ENCODE measurements at regions not wholly inside any gene's neighbourhood (a gene's known extent, or its start where the extent isn't known, plus 50 kb on each side); places are given as distances from the start of the nearest gene placed in this dataset.
"Not testable (repeated sequence)": the region's sequence is repeated elsewhere in the genome, so short reads cannot be mapped to it uniquely, and the experiment has no call there.

- not testable (repeated sequence) for H3K36me3 ChIP-seq (ENCODE audit: control insufficient read depth, low read depth, low read length); H3K4me1 ChIP-seq (ENCODE audit: control insufficient read depth, low read depth, low read length); H3K9me3 ChIP-seq (ENCODE audit: control insufficient read depth, low read depth, low read length); H3K27ac ChIP-seq (ENCODE audit: low read length); H3K9ac ChIP-seq (ENCODE audit: low read length); H3K4me3 ChIP-seq (ENCODE audit: low read length)
- H3K27me3 ChIP-seq (ENCODE audit: control insufficient read depth, insufficient read depth, low read length): peaks cover 23% of the 10 kb centered on the region
These were observed 955.5 kb downstream of the SPATA31A6 start for GRCh38 chr9:43138909-43139308.

- not testable (repeated sequence) for H3K4me1 ChIP-seq (ENCODE audit: control insufficient read depth, low read depth, low read length); H3K4me3 ChIP-seq (ENCODE audit: low read length); H3K36me3 ChIP-seq (ENCODE audit: control insufficient read depth, low read depth, low read length); H3K9ac ChIP-seq (ENCODE audit: low read length); H3K27ac ChIP-seq (ENCODE audit: low read length); H3K9me3 ChIP-seq (ENCODE audit: control insufficient read depth, low read depth, low read length)
- H3K27me3 ChIP-seq (ENCODE audit: control insufficient read depth, insufficient read depth, low read length): peaks cover 21% of the 10 kb centered on the region
These were observed 955.9 kb downstream of the SPATA31A6 start for GRCh38 chr9:43139349-43139748.

- not testable (repeated sequence) for H3K36me3 ChIP-seq (ENCODE audit: control insufficient read depth, low read depth, low read length); H3K9ac ChIP-seq (ENCODE audit: low read length); H3K27ac ChIP-seq (ENCODE audit: low read length); H3K4me3 ChIP-seq (ENCODE audit: low read length); H3K9me3 ChIP-seq (ENCODE audit: control insufficient read depth, low read depth, low read length); H3K4me1 ChIP-seq (ENCODE audit: control insufficient read depth, low read depth, low read length)
- peaks cover 21% of the 10 kb centered on the region for H3K27me3 ChIP-seq (ENCODE audit: control insufficient read depth, insufficient read depth, low read length)
These were observed 956.6 kb downstream of the SPATA31A6 start for GRCh38 chr9:43139878-43140608.

Measured in iPS-18a (cell line).